Fibroblast of lung (primary cell): ENCODE measurements at regions not wholly inside any gene's neighbourhood (a gene's known extent, or its start where the extent isn't known, plus 50 kb on each side); places are given as distances from the start of the nearest gene placed in this dataset.

ENCODE experiments used
- CTCF ChIP-seq, 2 donors: IDR thresholded peaks in 1 of 2; conservative IDR thresholded peaks in 1 of 2; 1 replicate in 1 of 2; 2 replicates in 1 of 2; pipeline ENCODE4 v1.5.1; 2011 to 2012; ENCODE audit warnings: low read length in 2 of 2, control low read depth in 1 of 2, inconsistent platforms in 1 of 2, low read depth in 1 of 2, mild to moderate bottlenecking in 1 of 2
- EZH2 ChIP-seq: IDR thresholded peaks from 2 replicates; pipeline ENCODE4 v1.5.1; 2012; ENCODE audit warnings: low read length, control low read depth, mild to moderate bottlenecking; ENCODE audit errors: missing control alignments

- TF ChIP-seq CTCF (conservative IDR thresholded peaks at IDR 0.05 in 1 of 2, IDR thresholded peaks at IDR 0.05 in 1 of 2; ENCODE audit: low read depth in 1 of 2, low read length in 2 of 2) (no peak), EZH2 (no peak)
Observed at GRCh38 chr19:27861411-27861975, 1351.5 kb downstream of the UQCRFS1 start.
